Astrocyte of the spinal cord (primary cell): ENCODE measurements at regions not wholly inside any gene's neighbourhood (a gene's known extent, or its start where the extent isn't known, plus 50 kb on each side); places are given as distances from the start of the nearest gene placed in this dataset.

ENCODE experiments used
- DNase-seq: peaks from one replicate; pipeline ENCODE4 v3.0.0; 2011; ENCODE audit warnings: low read depth, low spot score
- H3K4me3 ChIP-seq: 2 replicates; pipeline ENCODE4 v1.5.1; 2011; ENCODE audit warnings: low read depth, mild to moderate bottlenecking, low read length, moderate library complexity
- CTCF ChIP-seq: IDR thresholded peaks from 2 replicates; pipeline ENCODE4 v1.5.1; 2012; ENCODE audit warnings: low read depth, mild to moderate bottlenecking, low read length, inconsistent platforms
- in situ Hi-C: cut with HindIII; loops from 2 replicates; pipeline ENCODE4 v1.10.0; 2017; ENCODE audit warnings: low sequenced_read_pairs

DNA sequence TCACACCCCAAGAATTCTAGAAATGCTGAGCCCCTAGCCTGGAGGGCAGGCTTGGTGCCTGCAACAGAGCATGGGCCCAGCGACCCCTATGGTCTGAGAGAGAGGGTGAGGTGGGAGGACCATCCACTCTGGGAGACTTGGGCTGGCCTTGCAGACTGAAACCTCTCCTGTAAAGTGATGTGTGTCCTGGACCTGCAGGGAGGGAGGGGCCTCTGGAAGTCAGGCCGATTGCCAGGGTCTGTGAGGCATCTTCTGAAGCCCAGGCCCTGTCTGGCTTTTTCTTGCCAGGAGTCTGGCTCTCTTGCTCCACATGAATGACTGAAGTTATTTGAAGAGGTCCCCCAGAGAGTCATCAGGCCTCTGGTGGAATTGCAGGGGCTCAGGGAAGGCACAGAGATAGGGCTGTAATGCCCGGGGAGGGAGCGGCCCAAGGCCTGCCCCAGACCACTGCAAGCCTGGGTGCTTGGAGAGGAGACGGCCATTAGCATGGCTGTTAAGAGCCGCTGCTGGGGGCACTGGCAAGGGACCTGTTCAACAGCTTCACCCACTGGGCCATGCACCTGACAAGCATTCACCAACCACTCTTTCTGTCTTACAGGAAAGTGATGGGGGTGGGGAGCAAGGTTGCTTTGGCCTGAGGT, 56.0 kb upstream of the CHRNA7 start:
- in situ Hi-C loops, result no loop called here
- no peak for TF ChIP-seq CTCF
- H3K4me3 ChIP-seq, result no peak overlapping the region
- no peak for DNase-seq

- no peak overlapping the region for H3K4me3 ChIP-seq
- in situ Hi-C loops, result no loop called here
- peak; percentile 28 for DNase-seq
- peak; percentile 57 for TF ChIP-seq CTCF
These were observed 55.2 kb upstream of the CHRNA7 start for GRCh38 chr15:31974855-31975829.

- in situ Hi-C loops, result no loop called here
- H3K4me3 ChIP-seq, result no peak overlapping the region
- DNase-seq, result no peak
- no peak for TF ChIP-seq CTCF
These were observed 54.5 kb upstream of the CHRNA7 start for GRCh38 chr15:31975830-31976229.

GRCh38 chr15:31977138-31977537, 53.2 kb upstream of the CHRNA7 start:
- in situ Hi-C loops, result no loop called here
- DNase-seq, result no peak
- TF ChIP-seq CTCF, result no peak
- no peak overlapping the region for H3K4me3 ChIP-seq

- DNase-seq, result peak; percentile 23
- TF ChIP-seq CTCF, result peak; percentile 88
- no peak overlapping the region for H3K4me3 ChIP-seq
- in situ Hi-C loops, result no loop called here
These were observed 52.3 kb upstream of the CHRNA7 start for GRCh38 chr15:31977812-31978661.
